TTC549 (cell line): ENCODE measurements at regions not wholly inside any gene's neighbourhood (a gene's known extent, or its start where the extent isn't known, plus 50 kb on each side); places are given as distances from the start of the nearest gene placed in this dataset.

Source experiments
- FAIRE-seq: peaks from 2 replicates; lab custom pipeline; 2012; peaks lifted over from hg19 to GRCh38; lab: Jason Lieb, UNC

DNA sequence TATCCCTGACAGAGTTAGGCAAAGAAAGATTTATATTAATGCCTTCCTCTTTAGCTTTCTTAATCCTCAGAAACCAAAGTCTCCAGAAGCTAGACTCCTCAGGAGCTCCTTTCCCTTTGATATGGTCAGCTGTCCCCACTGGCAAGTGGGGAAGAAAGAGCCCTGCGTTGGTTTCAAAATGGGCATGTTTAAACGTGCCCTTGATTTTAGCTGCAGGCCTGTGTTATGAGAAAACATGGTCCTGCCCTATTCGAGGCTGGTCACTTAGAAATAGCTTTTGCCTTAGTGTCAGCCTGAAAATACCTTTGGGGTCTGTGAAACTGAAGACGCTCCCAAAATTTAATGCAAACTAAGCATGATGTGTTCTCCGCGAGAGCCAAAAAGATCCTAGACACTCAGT is 135.5 kb upstream of the RARB start:
- FAIRE-seq = no peak

DNA sequence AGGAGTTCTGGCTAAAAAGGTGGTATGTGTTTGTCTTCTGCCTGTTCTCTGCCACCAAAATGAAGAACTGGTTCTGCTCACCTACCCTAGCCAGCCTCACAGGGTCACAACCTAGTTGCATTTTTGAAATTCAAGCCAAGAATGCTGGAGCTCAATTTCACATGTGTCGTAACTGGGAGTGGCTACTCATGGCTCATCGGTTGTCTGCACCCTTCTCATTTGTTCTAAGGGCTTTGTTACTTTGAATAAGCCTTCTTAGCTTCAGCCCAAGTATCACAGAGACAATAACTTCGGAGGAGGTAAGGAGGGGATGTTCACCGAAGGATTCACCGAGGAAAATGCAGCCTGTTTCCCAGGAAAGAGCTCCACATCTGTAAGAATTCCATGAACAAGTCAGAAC is 134.3 kb upstream of the RARB start:
- no peak for FAIRE-seq

DNA sequence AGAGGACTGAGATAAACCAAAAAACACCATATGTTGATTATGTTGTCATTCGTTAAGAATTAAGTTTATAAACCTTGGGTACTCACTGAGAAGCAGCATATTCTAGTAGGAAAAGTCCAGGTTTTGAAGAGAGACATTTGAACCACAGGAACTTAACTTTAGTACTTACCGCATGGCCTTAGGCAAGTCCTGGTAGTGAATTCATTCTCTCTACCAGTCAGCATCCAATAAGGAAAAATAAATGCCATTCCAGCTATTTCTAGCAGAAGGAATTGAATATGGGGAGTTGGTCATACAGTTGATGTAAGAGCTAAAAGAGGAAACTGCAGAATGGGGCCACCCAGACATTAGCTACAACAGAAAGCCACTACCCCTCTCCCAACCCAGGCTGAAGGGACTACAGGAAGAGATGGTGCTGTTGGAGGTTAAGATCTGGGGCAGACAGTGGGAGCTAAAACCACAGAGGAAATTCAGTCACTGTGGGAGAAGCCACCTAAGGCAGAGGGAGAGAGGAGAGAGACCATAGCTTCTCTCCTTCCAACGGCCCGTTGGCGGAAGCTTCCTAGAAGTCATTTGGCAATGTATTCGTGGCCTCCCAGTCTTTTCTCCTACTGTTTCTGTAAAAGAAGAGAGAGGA is 133.8 kb upstream of the RARB start:
- no peak for FAIRE-seq

- FAIRE-seq = no peak
These were observed 130.1 kb upstream of the RARB start for GRCh38 chr3:25297667-25298585.

- no peak for FAIRE-seq
These were observed 127.9 kb upstream of the RARB start for GRCh38 chr3:25300141-25300540.

DNA sequence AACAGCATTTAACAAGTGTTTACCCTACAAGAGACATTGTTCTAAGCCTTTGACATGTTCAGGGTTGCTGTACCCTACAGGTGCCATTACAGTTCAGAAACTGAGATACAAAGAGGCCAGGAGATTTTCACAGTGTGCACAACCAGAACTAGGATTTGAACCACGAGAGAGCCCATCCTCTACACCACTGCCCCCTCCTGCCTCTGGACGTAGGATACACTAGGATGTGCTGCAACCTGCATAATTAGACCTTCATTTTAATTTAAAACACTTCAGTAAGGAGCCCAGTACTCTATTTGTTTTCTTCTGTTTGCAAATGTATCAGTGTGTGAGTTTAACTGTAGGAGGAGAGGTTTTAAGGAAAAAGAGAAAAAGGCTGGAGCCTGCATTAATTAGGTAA is 123.1 kb upstream of the RARB start:
- FAIRE-seq = no peak

- no peak for FAIRE-seq
These were observed 122.0 kb upstream of the RARB start for GRCh38 chr3:25306066-25306465.

GRCh38 chr3:25306705-25307104 is 121.4 kb upstream of the RARB start:
- FAIRE-seq = no peak

DNA sequence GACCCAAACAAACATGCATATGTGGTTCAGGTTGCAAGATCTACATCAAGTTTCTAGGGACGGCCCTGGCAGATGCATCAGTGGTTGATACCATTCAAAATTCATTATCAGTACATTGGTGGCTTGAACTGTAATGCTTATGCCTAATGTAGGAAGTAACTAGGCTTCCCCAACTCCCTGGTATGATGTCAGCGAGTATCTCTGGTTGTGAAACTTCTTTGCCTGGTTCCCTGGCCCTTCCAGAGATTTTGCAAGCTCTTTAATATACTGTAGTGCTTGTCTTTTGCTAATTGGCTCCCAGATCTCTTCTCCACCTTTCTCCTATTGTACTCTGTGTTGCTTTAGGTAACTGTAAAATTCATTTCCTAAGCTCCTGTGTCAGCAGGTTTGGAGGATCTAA is 114.8 kb upstream of the RARB start:
- FAIRE-seq = no peak

DNA sequence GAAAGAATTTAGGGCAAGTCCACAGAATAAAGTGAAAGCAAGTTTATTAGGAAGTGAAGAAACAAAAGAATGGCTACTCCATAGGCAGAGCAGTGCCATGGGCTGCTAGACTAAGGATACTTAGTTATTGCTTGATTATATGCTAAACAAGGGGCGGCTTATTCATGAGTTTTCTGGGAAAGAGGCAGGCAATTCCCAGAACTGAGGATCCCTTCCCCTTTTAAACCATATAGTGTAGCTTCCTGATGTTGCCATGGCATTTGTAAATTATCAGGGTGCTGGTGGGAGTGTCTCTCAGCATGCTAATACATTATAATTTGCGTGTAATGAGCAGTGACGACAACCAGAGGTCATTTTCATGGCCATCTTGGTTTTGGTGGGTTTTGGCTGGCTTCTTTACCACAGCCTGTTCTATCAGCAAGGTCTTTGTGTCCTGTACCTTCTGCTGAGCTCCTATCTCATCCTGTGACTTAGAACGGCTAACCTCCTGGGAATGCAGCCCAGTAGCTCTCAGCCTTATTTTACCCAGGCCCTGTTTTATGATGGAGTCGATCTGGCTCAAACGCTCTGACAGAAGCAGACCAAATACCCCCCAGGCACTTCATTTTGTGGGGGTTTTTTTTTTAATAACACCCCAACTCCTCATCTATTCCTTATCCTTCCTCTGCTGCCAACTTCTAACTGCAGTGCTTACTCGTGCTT is 103.0 kb upstream of the RARB start:
- no peak for FAIRE-seq

DNA sequence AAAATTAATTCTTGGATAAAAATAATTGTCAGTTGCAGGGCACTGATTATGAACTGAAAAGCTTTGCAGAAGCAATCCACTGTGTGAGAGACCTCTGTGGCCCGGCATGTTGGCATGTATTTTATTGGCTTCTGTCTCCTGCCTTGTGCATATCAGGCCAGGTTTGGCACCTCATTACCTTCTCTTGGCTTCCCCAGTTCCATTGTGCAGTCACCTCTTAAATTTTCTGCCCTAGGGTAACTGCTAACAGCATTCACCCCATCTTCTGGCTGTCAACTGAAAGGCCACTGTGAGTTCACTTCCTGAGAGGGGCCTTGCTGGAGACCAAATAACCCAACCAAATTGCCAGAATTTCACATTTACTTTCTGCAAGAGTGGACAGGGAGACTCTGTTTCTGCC is 92.7 kb upstream of the RARB start:
- no peak for FAIRE-seq

GRCh38 chr3:25338158-25338725 is 89.8 kb upstream of the RARB start:
- FAIRE-seq = no peak

DNA sequence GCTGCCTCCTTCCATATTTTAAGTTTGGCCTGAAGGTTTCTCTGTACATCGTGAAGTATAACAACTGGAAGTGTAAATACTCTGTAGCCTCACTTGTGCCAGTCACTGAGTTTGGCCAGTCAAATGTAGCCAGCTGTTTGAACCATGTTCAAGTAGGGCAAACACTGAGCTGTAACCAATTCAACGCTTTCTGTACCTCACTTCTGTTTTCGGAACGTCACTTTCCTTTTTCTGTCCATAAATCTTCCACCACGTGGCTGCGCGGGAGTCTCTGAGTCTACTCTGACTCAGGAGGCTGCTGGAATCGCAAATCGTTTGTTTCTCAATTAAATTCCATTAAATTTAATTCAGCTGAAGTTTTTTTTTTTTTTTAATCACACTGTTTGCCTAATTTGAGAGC is 88.8 kb upstream of the RARB start:
- no peak for FAIRE-seq

- FAIRE-seq = no peak
These were observed 83.4 kb upstream of the RARB start for GRCh38 chr3:25344670-25345069.

GRCh38 chr3:25349095-25349494 is 79.0 kb upstream of the RARB start:
- no peak for FAIRE-seq

GRCh38 chr3:25349828-25350724 is 78.0 kb upstream of the RARB start:
- no peak for FAIRE-seq

DNA sequence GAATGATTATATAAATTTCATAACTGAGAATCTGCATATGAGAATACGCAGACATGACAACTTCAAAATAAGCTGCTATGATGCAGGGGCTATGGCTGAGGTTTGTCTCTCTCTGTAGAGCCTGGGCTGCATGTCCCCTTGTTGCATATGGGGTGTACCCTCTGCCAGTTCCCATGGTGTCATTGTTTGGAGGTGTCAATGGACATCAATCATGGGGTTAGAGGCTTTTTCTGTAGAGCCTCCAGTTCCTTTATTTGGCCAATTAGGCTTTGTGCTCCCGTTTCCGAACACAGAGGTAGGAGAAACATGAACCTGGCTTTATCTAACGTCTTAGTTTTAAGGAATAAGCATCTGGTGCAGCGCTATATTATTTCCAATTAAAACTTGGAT is 77.3 kb upstream of the RARB start:
- no peak for FAIRE-seq

DNA sequence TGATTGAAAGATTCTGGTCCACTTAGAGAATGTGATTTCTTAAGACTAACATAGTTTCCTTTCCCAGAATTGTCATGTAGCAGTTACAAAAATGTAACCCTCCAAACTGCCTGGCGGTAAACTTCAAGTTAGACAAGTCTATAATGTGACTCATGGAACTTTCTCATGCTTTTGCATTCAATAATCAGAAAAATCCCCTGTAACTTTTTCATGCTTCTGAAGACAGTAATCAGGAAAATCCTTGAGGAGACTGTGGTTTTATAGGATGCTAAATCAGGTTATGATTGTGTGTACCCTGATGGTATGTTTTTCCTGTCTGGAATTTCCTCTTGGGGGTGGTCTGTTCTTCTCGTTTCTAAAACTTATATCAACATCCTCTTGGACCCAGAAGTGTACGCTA is 74.0 kb upstream of the RARB start:
- no peak for FAIRE-seq

DNA sequence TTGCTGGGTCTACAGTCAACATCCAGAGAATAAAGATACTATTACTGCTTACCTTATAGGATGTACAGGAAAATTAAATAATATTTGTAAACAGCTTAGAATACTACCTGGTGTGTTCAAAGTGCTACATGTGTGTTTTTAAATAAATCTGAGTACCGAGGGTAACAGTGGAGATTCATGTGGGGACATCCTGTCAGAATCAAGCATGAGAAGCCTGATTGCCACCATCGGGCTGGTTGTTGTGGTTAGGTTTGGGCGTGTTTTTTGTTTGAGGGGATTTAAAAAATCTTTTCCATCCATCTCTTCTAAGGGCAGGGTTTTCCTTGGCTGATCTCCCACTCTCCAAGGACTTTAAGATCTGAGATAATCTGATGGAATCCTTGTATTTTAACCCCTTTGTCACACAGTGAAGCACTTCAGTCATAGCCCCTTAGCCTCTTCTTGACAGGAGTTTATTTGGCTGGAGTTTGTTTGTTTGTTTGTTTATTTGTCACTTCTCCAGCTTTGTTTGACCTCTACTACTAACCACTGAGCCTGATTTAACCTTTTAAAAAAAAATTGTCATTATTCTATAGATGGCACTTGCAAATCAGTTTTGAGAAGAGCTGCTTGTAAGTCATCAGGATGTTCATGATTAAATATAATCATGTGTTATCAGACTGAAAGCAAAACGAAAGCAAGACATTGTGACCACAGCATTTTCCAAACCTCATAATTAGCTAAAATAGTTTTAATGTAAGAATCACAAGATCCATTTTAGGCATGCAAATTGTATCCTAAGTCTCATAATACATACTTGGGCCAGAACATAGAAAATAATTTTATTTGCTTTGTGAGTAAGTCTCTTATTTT is 72.8 kb upstream of the RARB start:
- FAIRE-seq = no peak

- no peak for FAIRE-seq
These were observed 72.1 kb upstream of the RARB start for GRCh38 chr3:25355998-25356397.

DNA sequence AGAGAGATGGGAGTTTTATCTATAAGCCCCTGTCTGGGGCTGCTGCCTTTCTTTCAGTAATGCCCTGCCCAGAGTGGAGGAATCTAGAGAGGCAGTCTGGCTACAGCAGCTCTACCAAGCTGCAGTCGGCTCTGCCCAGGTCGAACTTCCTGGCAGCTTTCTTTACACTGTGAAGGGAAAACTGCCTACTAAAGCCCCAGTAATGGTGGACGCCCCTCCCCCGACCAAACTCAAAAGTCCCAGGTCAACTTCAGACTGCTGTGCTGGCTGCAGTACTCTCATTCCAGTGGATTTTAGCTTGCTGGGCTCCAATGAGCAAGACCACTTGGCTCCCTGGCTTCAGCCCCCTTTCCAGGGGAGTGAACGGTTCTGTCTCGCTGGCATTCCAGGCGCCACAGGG is 65.9 kb upstream of the RARB start:
- no peak for FAIRE-seq
